Transverse colon (tissue), 4 donors: ENCODE measurements at regions not wholly inside any gene's neighbourhood (a gene's known extent, or its start where the extent isn't known, plus 50 kb on each side); places are given as distances from the start of the nearest gene placed in this dataset.

ENCODE experiments used
- CTCF ChIP-seq, 5 experiments: fragments of 200-600 bp in 3 of 5; fragments of 450-650 bp in 2 of 5; sonication (generic) in 3 of 5; IDR thresholded peaks; 1 replicate in 2 of 5; 2 replicates in 3 of 5; pipeline ENCODE4 v1.5.1; 2016 to 2017; ENCODE audit warnings: antibody characterized with exemption in 5 of 5, inconsistent platforms in 3 of 5, mild to moderate bottlenecking in 2 of 5, moderate library complexity in 1 of 5
- EP300 ChIP-seq: sonication (generic); formaldehyde crosslinking; IDR thresholded peaks from one replicate; pipeline ENCODE4 v1.6.1; 2017; ENCODE audit warnings: antibody characterized with exemption, low read depth
- POLR2AphosphoS5 ChIP-seq, 3 donors: sonication (generic); formaldehyde crosslinking; IDR thresholded peaks; one replicate each; pipeline ENCODE4 v1.6.1; 2016; ENCODE audit warnings: antibody characterized with exemption in 3 of 3

GRCh38 chr5:158484150-158484549 lies 615.6 kb downstream of the EBF1 start:
- TF ChIP-seq EP300: no peak
- TF ChIP-seq CTCF (IDR thresholded peaks at IDR 0.05): no peak
- no peak for TF ChIP-seq POLR2AphosphoS5 (IDR thresholded peaks at IDR 0.05)
